Left ventricle myocardium inferior (tissue), 1 donor: ENCODE measurements at regions not wholly inside any gene's neighbourhood (a gene's known extent, or its start where the extent isn't known, plus 50 kb on each side); places are given as distances from the start of the nearest gene placed in this dataset.

Source experiments
- DNase-seq: peaks from one replicate; pipeline ENCODE4 v3.0.0-alpha.2; 2020
- H3K27ac ChIP-seq: fragments of 200-600 bp; replicated peaks from 2 replicates; pipeline ENCODE4 v1.8.0; 2021
- H3K27me3 ChIP-seq: fragments of 200-600 bp; 2 replicates; pipeline ENCODE4 v1.8.0; 2021; ENCODE audit warnings: low read depth
- H3K36me3 ChIP-seq: fragments of 200-600 bp; 2 replicates; pipeline ENCODE4 v1.8.0; 2021
- H3K4me1 ChIP-seq: fragments of 200-600 bp; 2 replicates; pipeline ENCODE4 v1.8.0; 2021
- H3K4me3 ChIP-seq: fragments of 200-600 bp; 2 replicates; pipeline ENCODE4 v1.8.0; 2021; ENCODE audit warnings: mild to moderate bottlenecking, moderate library complexity
- H3K9me3 ChIP-seq: fragments of 200-600 bp; replicated peaks from 2 replicates; pipeline ENCODE4 v1.8.0; 2021
- intact Hi-C: fragments of 100-400 bp; cut with micrococcal nuclease; formaldehyde crosslinking; loops from one replicate; pipeline ENCODE4 v1.11.0; 2022
- TF ChIP-seq, protein P1 (sequence below): fragments of 200-600 bp; IDR thresholded peaks from 2 replicates; pipeline ENCODE4 v1.8.0; 2021; ENCODE audit warnings: antibody characterized with exemption, mild to moderate bottlenecking, borderline replicate concordance
- donor health status: DM: no; HTN: yes; CAD: no; lungs with severe emphysema.

DNA sequence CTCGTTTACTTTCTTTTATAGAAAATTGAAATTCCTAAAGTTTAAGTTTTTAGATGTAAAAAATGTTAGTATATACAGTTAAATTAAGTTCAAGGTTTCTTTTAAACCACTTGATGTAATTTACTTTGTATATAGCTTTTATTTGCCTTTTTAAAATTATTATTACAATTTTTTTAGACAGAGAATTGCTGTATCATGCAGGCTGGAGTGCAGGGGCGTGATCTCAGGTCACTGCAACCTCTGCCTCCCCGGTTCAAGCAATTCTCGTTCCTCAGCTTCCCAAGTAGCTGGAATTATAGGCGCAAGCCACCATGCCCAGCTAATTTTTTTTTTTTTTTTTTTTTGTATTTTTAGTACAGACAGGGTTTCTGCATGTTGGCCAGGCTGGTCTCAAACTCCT is 75.0 kb downstream of the KCNRG start:
- H3K4me3 ChIP-seq = no peak overlapping the region
- peaks cover 35% of the 10 kb centered on the region for H3K4me1 ChIP-seq
- TF ChIP-seq, protein P1, sequence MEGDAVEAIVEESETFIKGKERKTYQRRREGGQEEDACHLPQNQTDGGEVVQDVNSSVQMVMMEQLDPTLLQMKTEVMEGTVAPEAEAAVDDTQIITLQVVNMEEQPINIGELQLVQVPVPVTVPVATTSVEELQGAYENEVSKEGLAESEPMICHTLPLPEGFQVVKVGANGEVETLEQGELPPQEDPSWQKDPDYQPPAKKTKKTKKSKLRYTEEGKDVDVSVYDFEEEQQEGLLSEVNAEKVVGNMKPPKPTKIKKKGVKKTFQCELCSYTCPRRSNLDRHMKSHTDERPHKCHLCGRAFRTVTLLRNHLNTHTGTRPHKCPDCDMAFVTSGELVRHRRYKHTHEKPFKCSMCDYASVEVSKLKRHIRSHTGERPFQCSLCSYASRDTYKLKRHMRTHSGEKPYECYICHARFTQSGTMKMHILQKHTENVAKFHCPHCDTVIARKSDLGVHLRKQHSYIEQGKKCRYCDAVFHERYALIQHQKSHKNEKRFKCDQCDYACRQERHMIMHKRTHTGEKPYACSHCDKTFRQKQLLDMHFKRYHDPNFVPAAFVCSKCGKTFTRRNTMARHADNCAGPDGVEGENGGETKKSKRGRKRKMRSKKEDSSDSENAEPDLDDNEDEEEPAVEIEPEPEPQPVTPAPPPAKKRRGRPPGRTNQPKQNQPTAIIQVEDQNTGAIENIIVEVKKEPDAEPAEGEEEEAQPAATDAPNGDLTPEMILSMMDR = no peak
- H3K36me3 ChIP-seq = no peaks in the 10 kb centered on the region
- no peaks in the 10 kb centered on the region for H3K9me3 ChIP-seq
- no peak for DNase-seq
- H3K27me3 ChIP-seq = no peaks in the 10 kb centered on the region
- intact Hi-C loops = no loop called here
- no peak overlapping the region for H3K27ac ChIP-seq

GRCh38 chr13:50094615-50095293 is 79.5 kb downstream of the KCNRG start:
- intact Hi-C loops = no loop called here
- peaks cover 45% of the 10 kb centered on the region for H3K4me1 ChIP-seq
- peaks cover 12% of the 10 kb centered on the region for H3K9me3 ChIP-seq
- no peak for DNase-seq
- H3K4me3 ChIP-seq = no peak overlapping the region
- peaks cover 6% of the 10 kb centered on the region for H3K36me3 ChIP-seq
- no peak overlapping the region for H3K27ac ChIP-seq
- TF ChIP-seq, protein P1 = no peak
- H3K27me3 ChIP-seq = no peaks in the 10 kb centered on the region

DNA sequence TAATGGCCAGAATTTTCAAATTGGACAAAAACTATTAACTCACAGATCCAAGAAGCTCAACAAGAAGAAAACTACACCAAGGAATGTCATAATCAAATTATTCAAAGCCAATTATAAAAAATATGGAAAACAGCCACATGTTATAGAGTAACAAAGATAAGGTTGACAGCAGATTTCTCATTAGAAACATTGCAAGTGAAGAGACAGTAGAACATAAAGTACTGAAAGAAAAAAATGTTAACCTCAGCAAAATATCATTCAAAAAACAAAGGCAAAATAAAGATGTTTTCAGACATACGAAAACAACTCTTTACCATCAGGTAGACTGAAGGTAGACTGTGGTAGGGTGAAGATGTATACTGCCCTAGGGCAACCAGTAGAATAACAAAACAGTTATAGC is 83.4 kb downstream of the KCNRG start:
- no peak for DNase-seq
- intact Hi-C loops = no loop called here
- Histone ChIP-seq H3K4me1 (peaks cover 16% of the 10 kb centered on the region), H3K27me3 (no peaks in the 10 kb centered on the region), H3K4me3 (no peak overlapping the region), H3K36me3 (peaks cover 6% of the 10 kb centered on the region), H3K27ac (no peak overlapping the region), H3K9me3 (peaks cover 12% of the 10 kb centered on the region)
- TF ChIP-seq, protein P1 = no peak

GRCh38 chr13:50099473-50099872 is 84.2 kb downstream of the KCNRG start:
- no peak overlapping the region for H3K27ac ChIP-seq
- peaks cover 16% of the 10 kb centered on the region for H3K4me1 ChIP-seq
- no peak overlapping the region for H3K4me3 ChIP-seq
- TF ChIP-seq, protein P1 = no peak
- H3K27me3 ChIP-seq = no peaks in the 10 kb centered on the region
- DNase-seq = no peak
- intact Hi-C loops = no loop called here
- H3K36me3 ChIP-seq = peaks cover 6% of the 10 kb centered on the region
- H3K9me3 ChIP-seq = peaks cover 12% of the 10 kb centered on the region

DNA sequence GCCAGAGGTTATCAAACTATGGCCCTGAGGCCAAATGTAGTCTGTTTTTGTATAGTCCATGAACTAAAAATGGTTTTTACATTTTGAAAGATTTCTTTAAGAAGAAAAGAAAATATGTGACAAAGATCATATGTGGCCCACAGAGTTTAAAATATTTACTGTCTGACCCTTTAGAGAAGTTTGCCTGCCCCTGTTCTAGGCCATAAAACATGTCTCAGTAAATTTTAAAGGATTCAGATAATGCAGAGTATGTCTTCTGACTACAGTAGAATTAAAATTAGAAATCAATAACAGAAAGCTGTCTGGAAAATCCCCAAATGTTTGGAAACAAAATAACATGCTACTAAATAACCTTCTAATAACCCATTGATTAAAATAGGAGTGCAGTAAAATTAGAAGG is 86.3 kb downstream of the KCNRG start:
- Histone ChIP-seq H3K4me1 (peaks cover 28% of the 10 kb centered on the region), H3K9me3 (peaks cover 12% of the 10 kb centered on the region), H3K27ac (no peak overlapping the region), H3K36me3 (peaks cover 6% of the 10 kb centered on the region), H3K27me3 (no peaks in the 10 kb centered on the region), H3K4me3 (no peak overlapping the region)
- intact Hi-C loops = no loop called here
- TF ChIP-seq, protein P1 = no peak
- DNase-seq = no peak
